B cell (primary cell): ENCODE measurements at regions not wholly inside any gene's neighbourhood (a gene's known extent, or its start where the extent isn't known, plus 50 kb on each side); places are given as distances from the start of the nearest gene placed in this dataset.

Source experiments
- EZH2 ChIP-seq: IDR thresholded peaks from 2 replicates; pipeline ENCODE4 v1.6.1; 2012; ENCODE audit warnings: borderline replicate concordance, low read depth, mild to moderate bottlenecking, moderate library complexity, low read length; ENCODE audit not compliant: insufficient read depth, poor library complexity, severe bottlenecking
- TF ChIP-seq, protein P1 (sequence below): fragments of 200-600 bp; IDR thresholded peaks from one replicate; pipeline ENCODE4 v1.8.0; 2022; ENCODE audit warnings: antibody characterized with exemption, mild to moderate bottlenecking

DNA sequence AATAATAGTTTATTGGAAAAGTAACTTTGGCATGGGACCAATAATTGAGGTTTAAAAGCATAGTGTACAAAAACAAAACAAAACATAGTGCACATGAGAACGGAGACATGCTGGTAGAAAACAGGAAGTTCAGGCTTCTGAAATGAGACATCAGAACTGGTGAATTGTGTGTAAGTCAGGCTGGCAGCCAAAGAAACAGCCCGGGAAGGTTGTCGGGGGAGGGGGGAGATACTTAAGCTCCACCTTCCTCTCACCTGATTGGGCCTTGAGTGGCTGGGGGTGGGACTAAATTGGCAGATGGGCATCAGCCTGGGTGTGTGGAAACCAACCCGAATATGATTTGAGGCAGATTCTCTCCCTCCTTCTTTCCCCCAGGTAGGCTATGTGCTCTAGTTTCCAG, 256.3 kb downstream of the SMARCA2 start:
- no peak for TF ChIP-seq EZH2
- TF ChIP-seq, protein P1, sequence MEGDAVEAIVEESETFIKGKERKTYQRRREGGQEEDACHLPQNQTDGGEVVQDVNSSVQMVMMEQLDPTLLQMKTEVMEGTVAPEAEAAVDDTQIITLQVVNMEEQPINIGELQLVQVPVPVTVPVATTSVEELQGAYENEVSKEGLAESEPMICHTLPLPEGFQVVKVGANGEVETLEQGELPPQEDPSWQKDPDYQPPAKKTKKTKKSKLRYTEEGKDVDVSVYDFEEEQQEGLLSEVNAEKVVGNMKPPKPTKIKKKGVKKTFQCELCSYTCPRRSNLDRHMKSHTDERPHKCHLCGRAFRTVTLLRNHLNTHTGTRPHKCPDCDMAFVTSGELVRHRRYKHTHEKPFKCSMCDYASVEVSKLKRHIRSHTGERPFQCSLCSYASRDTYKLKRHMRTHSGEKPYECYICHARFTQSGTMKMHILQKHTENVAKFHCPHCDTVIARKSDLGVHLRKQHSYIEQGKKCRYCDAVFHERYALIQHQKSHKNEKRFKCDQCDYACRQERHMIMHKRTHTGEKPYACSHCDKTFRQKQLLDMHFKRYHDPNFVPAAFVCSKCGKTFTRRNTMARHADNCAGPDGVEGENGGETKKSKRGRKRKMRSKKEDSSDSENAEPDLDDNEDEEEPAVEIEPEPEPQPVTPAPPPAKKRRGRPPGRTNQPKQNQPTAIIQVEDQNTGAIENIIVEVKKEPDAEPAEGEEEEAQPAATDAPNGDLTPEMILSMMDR, result no peak
